ENCODE measurements at regions not wholly inside any gene's neighbourhood (a gene's known extent, or its start where the extent isn't known, plus 50 kb on each side); places are given as distances from the start of the nearest gene placed in this dataset.

- TF ChIP-seq YY1 (IDR thresholded peaks at IDR 0.05; ENCODE audit: low read depth) (no peak), EGR1 (IDR thresholded peaks at IDR 0.05) (no peak), FOXM1 (IDR thresholded peaks at IDR 0.05; ENCODE audit: borderline replicate concordance, low read depth) (no peak), REST (IDR thresholded peaks at IDR 0.05; ENCODE audit: low read depth) (no peak), CREB1 (IDR thresholded peaks at IDR 0.05; ENCODE audit: low read depth) (no peak), TAF1 (IDR thresholded peaks at IDR 0.05; ENCODE audit: low read depth) (no peak), EP300 (IDR thresholded peaks at IDR 0.05; ENCODE audit: borderline replicate concordance) (no peak), RAD21 (IDR thresholded peaks at IDR 0.05; ENCODE audit: low read depth) (no peak), USF1 (IDR thresholded peaks at IDR 0.05) (no peak), NFIC (IDR thresholded peaks at IDR 0.05) (no peak), ZBTB7A (IDR thresholded peaks at IDR 0.05; ENCODE audit: low read depth) (no peak), TEAD4 (IDR thresholded peaks at IDR 0.05) (no peak), TCF12 (IDR thresholded peaks at IDR 0.05; ENCODE audit: low read depth) (no peak), CEBPB (IDR thresholded peaks at IDR 0.05) (no peak)
- TF ChIP-seq, protein P1, sequence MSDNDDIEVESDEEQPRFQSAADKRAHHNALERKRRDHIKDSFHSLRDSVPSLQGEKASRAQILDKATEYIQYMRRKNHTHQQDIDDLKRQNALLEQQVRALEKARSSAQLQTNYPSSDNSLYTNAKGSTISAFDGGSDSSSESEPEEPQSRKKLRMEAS (IDR thresholded peaks at IDR 0.05): no peak
Observed at GRCh38 chr2:42957861-42958301, 165.5 kb upstream of the HAAO start.

DNA sequence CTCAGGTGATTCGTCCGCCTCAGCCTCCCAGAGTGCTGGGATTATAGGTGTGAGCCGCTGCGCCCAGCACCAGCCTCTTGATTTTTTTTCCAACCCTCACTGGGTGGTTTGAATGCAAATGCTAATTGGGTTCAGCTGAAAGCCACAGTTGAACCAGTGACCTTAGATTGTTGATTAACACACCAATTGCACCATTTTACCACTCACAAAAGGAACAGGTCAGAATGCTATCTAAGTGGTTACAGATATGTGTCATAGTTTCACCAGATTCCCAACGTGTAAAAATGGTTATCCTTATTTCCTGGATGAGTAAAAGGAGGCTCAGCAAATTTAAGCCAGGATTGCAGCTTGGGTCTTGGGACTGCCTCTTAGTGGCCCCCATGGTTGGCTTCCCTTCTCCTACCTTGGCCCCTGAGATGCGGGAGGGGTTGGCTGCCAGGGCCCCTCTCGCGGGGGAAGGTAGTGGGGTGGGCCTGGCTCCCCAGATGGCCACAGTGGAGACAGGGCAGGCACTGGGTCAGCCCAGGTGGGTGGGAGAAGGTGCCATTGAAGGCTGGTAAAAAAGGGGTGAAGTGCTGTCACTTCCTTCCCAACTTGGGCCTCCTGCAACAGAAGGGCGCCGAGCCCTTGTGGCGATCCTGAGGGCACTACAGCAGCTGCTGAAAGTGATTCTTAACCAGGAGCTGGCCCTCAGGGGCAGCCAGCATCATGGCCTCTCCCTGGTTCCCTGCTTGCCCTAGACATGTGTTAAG is 164.9 kb upstream of the HAAO start:
- TF ChIP-seq, protein P1 (IDR thresholded peaks at IDR 0.05): no peak
- no peak for TF ChIP-seq REST (IDR thresholded peaks at IDR 0.05; ENCODE audit: low read depth)
- TF ChIP-seq CREB1 (IDR thresholded peaks at IDR 0.05; ENCODE audit: low read depth): no peak
- TF ChIP-seq EGR1 (IDR thresholded peaks at IDR 0.05): no peak
- no peak for TF ChIP-seq FOXM1 (IDR thresholded peaks at IDR 0.05; ENCODE audit: borderline replicate concordance, low read depth)
- TF ChIP-seq ZBTB7A (IDR thresholded peaks at IDR 0.05; ENCODE audit: low read depth): no peak
- no peak for TF ChIP-seq TAF1 (IDR thresholded peaks at IDR 0.05; ENCODE audit: low read depth)
- no peak for TF ChIP-seq NFIC (IDR thresholded peaks at IDR 0.05)
- TF ChIP-seq YY1 (IDR thresholded peaks at IDR 0.05; ENCODE audit: low read depth): no peak
- no peak for TF ChIP-seq RAD21 (IDR thresholded peaks at IDR 0.05; ENCODE audit: low read depth)
- TF ChIP-seq TCF12 (IDR thresholded peaks at IDR 0.05; ENCODE audit: low read depth): no peak
- no peak for TF ChIP-seq CEBPB (IDR thresholded peaks at IDR 0.05)
- TF ChIP-seq EP300 (IDR thresholded peaks at IDR 0.05; ENCODE audit: borderline replicate concordance): no peak
- TF ChIP-seq USF1 (IDR thresholded peaks at IDR 0.05): no peak
- TF ChIP-seq TEAD4 (IDR thresholded peaks at IDR 0.05): no peak

DNA sequence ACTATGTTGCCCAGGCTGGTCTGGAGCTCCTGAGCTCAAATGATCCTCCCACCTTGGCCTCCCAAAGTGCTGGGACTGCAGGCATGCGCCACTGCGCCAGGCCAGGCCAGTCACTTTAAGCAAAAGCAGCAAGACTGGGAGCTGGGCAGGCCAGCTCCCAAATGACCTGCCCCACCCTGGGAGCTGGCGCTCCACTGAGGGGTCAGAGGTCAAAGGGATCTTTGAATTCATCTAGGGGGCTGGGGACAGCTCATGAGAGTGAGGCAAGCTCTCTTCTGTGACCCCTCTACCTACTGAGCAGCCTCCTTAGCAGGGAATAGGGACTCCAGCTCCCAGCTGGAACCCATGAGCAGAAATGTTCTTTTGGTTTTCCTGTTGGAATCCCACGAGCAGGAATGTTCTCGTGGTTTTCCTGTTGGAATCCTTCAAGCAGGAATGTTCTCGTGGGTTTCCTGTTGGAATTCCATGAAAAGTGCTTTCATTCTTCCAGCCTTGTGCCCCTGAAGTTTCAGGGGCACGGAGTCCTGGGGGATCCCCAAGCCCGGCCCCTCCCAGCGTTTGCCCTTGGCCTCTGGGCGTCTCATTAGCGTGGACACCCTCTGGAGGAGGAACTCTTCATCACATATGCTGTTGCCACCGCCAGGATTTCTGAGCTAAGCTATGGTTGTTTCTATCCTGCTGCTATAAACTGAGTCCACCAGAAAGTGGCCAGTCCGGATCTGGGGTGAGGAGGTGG is 162.0 kb upstream of the HAAO start:
- no peak for TF ChIP-seq EP300 (IDR thresholded peaks at IDR 0.05; ENCODE audit: borderline replicate concordance)

- no peak for TF ChIP-seq REST (IDR thresholded peaks at IDR 0.05; ENCODE audit: low read depth)
- no peak for TF ChIP-seq CREB1 (IDR thresholded peaks at IDR 0.05; ENCODE audit: low read depth)
- TF ChIP-seq USF1 (IDR thresholded peaks at IDR 0.05): no peak
- TF ChIP-seq TEAD4 (IDR thresholded peaks at IDR 0.05): no peak
- TF ChIP-seq, protein P1 (IDR thresholded peaks at IDR 0.05): no peak
- no peak for TF ChIP-seq TAF1 (IDR thresholded peaks at IDR 0.05; ENCODE audit: low read depth)
- no peak for TF ChIP-seq CEBPB (IDR thresholded peaks at IDR 0.05)
Observed at GRCh38 chr2:42953216-42953615, 160.8 kb upstream of the HAAO start.

Measured in Ishikawa (cell line).